GM18520 (cell line): ENCODE measurements at regions not wholly inside any gene's neighbourhood (a gene's known extent, or its start where the extent isn't known, plus 50 kb on each side); places are given as distances from the start of the nearest gene placed in this dataset.

Experiments used
- ATAC-seq: cut with Tn5 transposase; IDR thresholded peaks from one replicate; pipeline ENCODE4 v1.9.1; 2021; ENCODE audit not compliant: unreplicated experiment

DNA sequence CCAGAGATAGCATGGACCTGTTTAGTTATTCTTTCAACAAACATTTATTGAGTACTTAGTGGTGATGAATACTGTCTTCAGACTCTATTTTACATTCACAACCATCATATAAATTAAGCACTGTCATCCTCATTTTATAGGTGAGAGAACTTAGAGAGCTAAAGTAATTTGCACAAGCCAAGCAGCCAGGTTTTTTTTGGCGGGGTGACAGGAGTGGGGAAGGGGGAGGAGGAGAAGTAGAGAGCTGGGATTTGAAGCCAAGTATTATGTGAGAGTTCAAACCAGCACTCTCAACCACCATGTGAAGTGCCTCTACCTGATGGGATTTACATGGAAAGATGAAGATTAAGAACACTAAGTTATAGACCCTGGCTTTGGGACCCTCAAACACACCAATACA lies 547.4 kb upstream of the IL12A start:
- no peak for ATAC-seq

GRCh38 chr3:159443266-159443665 lies 545.4 kb upstream of the IL12A start:
- no peak for ATAC-seq

- ATAC-seq: no peak
Observed at GRCh38 chr3:159447841-159448240, 540.8 kb upstream of the IL12A start.

GRCh38 chr3:159448902-159449301 lies 539.7 kb upstream of the IL12A start:
- ATAC-seq: no peak

GRCh38 chr3:159451067-159451466 lies 537.6 kb upstream of the IL12A start:
- ATAC-seq: no peak

DNA sequence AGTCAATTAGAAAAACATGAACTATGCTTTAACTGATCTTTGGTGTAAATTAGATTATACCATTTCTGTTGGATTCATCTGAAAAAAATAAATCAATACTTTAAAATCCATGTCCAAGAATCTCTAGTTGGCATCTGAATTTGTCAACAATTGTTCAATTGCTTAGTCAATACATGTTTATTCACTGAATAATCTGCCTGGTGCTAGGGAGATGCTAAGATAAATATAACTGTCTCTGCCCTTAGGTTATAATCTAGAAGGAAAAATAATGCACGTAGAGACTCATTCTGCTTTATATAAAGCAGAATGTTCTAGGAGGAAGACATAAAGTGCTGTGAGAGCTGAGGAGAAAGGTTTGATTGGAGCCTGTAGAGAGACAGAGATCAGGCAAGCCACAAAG lies 537.2 kb upstream of the IL12A start:
- no peak for ATAC-seq

GRCh38 chr3:159453036-159453435 lies 535.6 kb upstream of the IL12A start:
- ATAC-seq: no peak

- no peak for ATAC-seq
Observed at GRCh38 chr3:159453945-159454344, 534.7 kb upstream of the IL12A start.

GRCh38 chr3:159455741-159456181 lies 532.9 kb upstream of the IL12A start:
- no peak for ATAC-seq

- ATAC-seq: no peak
Observed at GRCh38 chr3:159458010-159458409, 530.6 kb upstream of the IL12A start.

DNA sequence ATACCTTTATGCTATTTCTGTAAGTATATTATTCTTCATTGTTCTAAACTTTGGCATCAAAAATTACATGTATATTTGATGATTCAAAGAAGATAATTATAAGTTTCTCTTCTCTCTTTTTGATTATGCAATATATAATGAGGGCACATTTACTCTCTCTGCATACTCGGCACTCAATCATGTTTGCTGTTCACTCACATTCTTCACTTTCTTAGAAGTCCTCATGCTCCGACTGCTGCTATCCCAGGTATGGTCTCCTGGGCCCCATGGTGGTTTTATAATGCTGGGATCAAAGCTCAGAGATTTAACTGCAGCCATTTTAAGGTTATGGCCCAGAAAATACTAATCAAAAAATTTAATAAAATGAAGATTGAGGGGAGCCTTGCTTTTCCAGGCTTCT lies 529.7 kb upstream of the IL12A start:
- ATAC-seq: no peak

DNA sequence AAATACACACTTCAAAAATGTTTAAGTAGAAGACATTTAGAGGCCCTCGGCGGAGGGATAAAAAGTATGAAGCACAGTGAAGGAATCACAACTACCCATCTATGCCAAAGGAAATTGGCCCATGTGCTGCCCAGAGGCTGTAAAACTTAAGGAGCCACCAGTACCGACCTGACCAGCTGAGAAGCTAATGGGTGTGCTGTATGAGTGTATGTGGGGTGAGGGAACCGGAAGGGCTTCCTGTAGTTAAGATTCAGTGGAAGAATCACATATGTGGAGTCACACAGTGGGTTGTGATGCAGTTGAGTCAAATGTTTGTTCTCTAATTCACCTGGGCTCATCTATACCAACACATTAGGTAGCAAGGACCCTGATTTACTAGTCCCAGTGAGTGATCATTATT lies 516.0 kb upstream of the IL12A start:
- ATAC-seq: no peak

DNA sequence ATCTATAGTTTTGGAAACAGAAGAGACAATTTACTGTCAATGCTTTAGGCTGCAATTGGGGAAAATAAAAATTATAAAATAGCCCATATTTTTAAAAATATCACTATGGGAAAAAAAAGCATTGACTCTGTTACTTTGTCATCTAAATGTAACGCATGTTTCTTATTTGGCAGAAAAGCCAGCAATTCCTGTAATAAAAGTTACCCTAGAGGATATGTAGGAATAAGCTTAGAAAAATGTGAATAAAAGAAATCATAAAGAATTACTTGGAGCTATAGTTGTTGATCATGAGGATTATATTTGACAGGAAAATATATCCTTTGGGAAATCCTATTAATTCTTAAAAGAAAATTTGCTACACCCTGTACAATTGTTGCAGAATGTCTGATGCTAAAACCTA lies 515.4 kb upstream of the IL12A start:
- no peak for ATAC-seq

DNA sequence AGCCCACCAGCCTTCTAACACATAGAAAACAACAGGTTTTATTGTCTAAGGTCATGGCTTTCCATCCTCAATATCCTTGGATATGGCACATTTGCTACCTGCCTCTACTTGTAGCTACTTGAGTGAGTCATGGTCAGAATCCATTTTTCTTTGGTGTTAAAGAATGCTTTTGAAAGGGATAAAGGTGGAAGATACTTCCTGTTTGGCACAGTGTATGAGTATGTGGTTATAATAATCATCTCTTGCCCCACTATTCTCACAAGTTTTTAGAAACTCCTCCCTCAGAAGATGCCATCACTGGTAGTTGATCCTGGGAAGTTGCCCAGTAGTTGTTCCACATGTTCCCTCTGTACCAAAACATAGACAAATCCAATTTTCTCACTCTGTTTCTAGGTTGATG lies 508.6 kb upstream of the IL12A start:
- no peak for ATAC-seq

DNA sequence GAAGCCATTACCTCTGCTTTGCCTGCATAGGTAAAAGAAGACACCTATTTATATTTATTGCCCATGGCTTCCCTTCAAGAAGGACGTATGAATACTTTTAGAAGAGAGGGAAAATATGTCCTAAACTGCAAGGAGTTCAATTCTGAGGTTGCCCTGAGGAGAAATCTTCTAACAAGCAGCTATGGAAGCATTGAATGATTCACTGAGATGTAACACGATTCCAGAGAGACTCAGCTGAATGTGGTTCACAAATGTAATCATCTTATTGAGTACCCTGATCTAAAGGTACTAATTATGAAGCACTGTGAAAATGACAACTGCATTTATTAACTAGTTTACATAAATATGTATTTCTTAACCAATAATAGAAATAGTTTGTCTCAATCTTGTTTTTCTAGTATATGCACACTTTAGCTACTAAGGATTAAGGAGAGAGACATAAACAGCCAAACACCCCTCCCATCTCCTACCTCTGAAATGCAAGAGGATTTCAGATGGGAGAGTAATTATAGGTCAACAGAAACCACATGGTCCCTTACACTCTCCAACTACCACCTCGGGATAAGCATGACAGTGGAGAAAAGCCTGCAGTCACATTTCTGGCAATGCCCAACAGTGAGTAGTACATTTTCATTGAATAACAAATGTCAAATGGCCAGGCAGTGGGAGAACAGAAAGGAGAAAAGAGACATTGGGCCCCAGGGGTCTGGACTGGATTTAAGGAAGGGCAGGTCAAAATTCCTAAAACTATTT lies 506.2 kb upstream of the IL12A start:
- no peak for ATAC-seq

DNA sequence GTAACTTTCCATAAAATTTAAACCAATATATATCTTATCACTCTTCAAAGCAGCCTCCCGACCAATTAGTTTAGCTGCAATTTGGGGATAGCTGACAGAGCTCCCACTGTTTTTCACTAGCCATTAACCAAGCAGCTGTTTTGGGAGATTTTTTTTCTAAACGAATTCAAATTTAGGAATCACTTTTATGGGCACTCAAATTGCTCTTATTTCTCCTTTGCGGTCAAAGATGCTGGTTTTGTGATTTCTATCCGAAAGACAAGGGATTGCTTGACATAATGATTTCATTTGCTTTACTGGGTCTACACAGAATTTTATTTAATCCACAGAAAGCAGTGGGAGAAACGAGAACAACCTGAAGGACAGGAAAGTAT lies 505.7 kb upstream of the IL12A start:
- ATAC-seq: no peak

DNA sequence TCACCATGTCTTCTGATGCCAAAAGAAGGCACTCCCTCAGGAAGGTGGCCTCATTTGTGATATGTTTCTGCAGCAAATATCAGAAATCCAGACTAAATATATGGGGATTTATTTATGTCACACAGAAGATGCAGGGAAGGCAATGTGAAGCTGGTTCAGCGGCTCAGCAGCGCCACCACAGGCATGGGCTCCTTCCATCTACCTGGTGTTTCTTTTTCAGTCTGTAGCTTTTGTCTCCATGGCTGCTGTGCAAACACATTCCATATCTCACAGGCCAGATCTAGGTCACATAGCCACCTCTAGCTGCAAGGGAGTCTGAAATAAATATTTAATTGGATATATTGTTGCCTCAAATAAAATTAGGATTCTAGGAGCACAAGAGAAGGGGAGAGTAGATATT lies 502.1 kb upstream of the IL12A start:
- ATAC-seq: no peak

DNA sequence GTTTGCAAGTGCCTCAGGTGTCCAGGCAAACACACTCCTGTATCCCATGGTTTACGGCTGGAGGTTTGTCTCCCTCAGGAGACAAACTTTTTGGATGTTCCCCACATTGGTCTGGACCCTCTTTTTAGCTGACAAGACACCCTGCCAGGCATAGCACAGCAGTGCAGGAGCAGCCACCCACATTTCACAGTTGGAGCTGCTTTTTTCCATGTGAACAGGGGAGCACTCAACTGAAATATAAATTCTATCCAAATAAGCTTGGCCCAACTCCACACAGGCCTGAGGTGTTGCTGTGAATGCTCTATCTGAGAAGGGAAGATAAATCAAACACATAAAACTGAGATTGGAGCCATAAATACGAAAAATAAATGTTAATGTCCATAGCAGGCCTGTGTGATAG lies 501.3 kb upstream of the IL12A start:
- ATAC-seq: no peak

DNA sequence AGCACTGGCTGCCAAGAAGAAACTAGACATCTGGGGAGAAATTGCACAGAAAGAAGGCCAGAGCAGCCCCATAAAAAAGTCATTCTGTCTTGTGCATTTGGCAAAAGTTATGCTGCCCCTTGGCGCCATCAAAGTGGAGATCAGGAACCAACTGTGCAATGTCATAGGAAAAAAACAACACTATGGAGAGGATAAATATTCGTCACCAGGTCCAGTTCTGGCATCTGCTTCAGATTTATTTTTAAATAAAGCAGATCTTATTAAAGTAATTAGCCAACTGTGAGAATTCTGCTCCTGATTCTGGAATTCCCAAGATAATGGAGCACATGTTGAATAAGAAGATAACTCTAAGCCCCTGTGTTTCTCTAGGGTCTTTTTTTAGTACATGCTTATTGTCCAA lies 500.0 kb upstream of the IL12A start:
- no peak for ATAC-seq

DNA sequence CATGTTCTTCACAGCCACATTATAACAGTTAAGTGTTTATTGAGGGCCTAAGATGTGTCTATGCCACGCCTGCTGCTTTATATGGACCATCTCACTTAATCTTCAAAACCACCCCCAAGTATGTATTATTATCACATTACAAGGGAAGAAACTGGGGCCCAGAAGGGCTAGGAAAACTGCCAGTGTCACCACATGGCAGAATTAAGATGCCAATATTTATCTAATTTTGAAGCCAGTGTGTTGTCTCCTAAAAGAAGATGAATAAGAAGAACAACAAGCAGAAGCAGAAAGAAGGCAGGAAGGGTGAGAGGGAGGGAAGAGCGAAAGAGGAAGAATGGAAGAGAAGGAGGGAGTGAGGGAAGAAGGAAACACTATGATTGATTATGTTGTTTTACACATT lies 491.3 kb upstream of the IL12A start:
- no peak for ATAC-seq

DNA sequence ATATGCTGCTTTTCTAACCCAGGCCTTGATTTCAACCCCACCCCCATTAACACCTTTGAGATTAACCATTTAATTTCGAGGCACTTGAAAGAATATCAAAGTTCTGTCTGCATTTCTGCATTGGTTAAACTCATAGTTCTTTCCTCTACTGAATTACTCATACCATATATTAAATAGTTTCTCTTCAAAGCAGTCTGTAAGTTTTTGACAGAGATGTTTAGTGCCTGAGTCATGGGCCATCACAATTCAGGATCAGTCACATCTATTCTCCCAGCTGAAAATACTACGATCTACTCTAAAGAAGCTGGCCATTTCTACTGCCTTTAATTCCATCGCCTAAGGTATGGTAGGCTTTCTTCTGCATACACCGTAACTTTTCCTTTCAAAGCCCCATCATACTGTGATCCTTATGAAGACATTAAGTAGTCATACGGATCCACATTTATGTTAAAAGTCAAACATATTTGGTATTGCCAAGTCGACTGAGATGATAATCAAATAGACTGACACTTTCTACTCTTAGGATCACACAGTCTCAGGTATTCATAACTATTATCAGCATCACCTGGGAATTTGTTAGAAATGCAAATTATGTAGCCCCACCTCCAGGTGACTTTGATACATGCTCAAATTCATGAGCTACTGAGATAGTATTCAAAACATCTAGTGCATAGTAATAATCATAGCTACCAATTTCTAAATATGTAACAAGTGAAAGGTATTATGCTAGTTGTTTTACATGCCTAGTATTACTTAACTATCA lies 489.4 kb upstream of the IL12A start:
- ATAC-seq: no peak

DNA sequence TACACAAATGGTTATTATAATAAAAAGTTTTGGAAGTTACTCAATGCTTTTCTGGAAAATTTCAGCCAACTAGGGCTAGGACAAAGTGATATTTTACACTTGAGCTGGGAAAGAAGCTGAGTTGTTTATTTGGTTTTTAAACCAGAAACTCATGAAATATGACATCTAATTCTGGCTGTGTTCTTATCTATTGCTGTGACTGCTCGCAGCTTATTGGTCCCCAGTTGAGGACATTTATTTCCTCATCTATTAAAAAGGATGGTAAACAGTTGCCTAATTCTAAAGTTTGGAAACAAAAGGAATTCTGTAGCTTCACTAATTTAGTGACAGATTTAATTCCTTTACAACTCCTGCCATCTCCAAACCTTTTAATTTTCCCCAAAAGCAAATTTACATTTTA lies 487.6 kb upstream of the IL12A start:
- no peak for ATAC-seq

- no peak for ATAC-seq
Observed at GRCh38 chr3:159502986-159503385, 485.6 kb upstream of the IL12A start.
